KMS-11 (cell line): ENCODE measurements at regions not wholly inside any gene's neighbourhood (a gene's known extent, or its start where the extent isn't known, plus 50 kb on each side); places are given as distances from the start of the nearest gene placed in this dataset.

Experiments used
- H2AFZ ChIP-seq: fragments of 200-600 bp; sonication (generic); 2 replicates; pipeline ENCODE4 v1.6.1; 2016; ENCODE audit warnings: antibody characterized with exemption, mixed run types, low read depth
- H3K27ac ChIP-seq: fragments of 200-600 bp; sonication (generic); 2 replicates; pipeline ENCODE4 v1.6.1; 2016; ENCODE audit warnings: mild to moderate bottlenecking, mixed run types
- H3K27me3 ChIP-seq: fragments of 200-600 bp; sonication (generic); 2 replicates; pipeline ENCODE4 v1.6.1; 2017; ENCODE audit warnings: mild to moderate bottlenecking, low read depth, mixed run types, moderate library complexity; ENCODE audit not compliant: insufficient read depth
- H3K36me3 ChIP-seq: fragments of 200-600 bp; sonication (generic); 2 replicates; pipeline ENCODE4 v1.6.1; 2017; ENCODE audit warnings: mild to moderate bottlenecking, mixed run types; ENCODE audit not compliant: insufficient read depth
- H3K4me1 ChIP-seq: fragments of 200-600 bp; sonication (generic); 2 replicates; pipeline ENCODE4 v1.6.1; 2016; ENCODE audit warnings: mild to moderate bottlenecking, low read depth, mixed run types; ENCODE audit not compliant: poor library complexity, severe bottlenecking
- H3K4me2 ChIP-seq: fragments of 200-600 bp; sonication (generic); 2 replicates; pipeline ENCODE4 v1.7.0; 2016; ENCODE audit warnings: mild to moderate bottlenecking, mixed run types
- H3K4me3 ChIP-seq: fragments of 200-600 bp; sonication (generic); IDR thresholded peaks from 2 replicates; pipeline ENCODE4 v1.6.1; 2017; ENCODE audit warnings: low read depth, low read length, mixed read lengths; ENCODE audit not compliant: insufficient read depth
- H3K79me2 ChIP-seq: fragments of 200-600 bp; sonication (generic); 2 replicates; pipeline ENCODE4 v1.6.1; 2016; ENCODE audit warnings: low read depth, mixed run types; ENCODE audit not compliant: insufficient read depth
- H3K9ac ChIP-seq: fragments of 200-600 bp; sonication (generic); 2 replicates; pipeline ENCODE4 v1.6.1; 2016; ENCODE audit warnings: mild to moderate bottlenecking, mixed run types
- H4K20me1 ChIP-seq: fragments of 200-600 bp; sonication (generic); 2 replicates; pipeline ENCODE4 v1.6.1; 2016; ENCODE audit warnings: mild to moderate bottlenecking, mixed run types; ENCODE audit not compliant: insufficient read depth
- TF ChIP-seq, protein P1 (sequence below): fragments of 200-600 bp; sonication (generic); conservative IDR thresholded peaks from 2 replicates; pipeline ENCODE4 v1.6.1; 2017; ENCODE audit warnings: low read depth, mild to moderate bottlenecking, antibody characterized with exemption, low read length, moderate library complexity, mixed read lengths

DNA sequence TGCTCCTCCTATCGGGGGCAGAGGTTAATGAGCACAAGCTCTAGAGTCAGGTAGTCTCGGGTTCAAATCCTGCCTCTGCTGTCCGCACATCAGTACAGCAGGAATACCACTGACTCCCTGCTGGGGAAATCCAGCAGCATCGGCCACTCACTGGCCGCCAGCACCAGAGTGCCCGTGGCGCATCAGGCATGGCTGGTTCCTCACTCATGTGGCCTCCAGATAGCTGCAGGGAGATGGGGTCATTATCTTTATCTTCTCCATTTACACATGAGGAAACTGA is 137.6 kb upstream of the COL5A1 start:
- Histone ChIP-seq H3K4me3 (no peak overlapping the region), H3K27ac (no peak overlapping the region), H4K20me1 (no peaks in the 10 kb centered on the region), H3K36me3 (no peaks in the 10 kb centered on the region), H3K27me3 (peaks cover 22% of the 10 kb centered on the region; the same call in 1 of the 2 replicates), H3K79me2 (no peaks in the 10 kb centered on the region), H2AFZ (no peak overlapping the region), H3K4me2 (no peak overlapping the region), H3K4me1 (no peaks in the 10 kb centered on the region), H3K9ac (no peak overlapping the region)
- TF ChIP-seq, protein P1, sequence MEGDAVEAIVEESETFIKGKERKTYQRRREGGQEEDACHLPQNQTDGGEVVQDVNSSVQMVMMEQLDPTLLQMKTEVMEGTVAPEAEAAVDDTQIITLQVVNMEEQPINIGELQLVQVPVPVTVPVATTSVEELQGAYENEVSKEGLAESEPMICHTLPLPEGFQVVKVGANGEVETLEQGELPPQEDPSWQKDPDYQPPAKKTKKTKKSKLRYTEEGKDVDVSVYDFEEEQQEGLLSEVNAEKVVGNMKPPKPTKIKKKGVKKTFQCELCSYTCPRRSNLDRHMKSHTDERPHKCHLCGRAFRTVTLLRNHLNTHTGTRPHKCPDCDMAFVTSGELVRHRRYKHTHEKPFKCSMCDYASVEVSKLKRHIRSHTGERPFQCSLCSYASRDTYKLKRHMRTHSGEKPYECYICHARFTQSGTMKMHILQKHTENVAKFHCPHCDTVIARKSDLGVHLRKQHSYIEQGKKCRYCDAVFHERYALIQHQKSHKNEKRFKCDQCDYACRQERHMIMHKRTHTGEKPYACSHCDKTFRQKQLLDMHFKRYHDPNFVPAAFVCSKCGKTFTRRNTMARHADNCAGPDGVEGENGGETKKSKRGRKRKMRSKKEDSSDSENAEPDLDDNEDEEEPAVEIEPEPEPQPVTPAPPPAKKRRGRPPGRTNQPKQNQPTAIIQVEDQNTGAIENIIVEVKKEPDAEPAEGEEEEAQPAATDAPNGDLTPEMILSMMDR, result no peak

DNA sequence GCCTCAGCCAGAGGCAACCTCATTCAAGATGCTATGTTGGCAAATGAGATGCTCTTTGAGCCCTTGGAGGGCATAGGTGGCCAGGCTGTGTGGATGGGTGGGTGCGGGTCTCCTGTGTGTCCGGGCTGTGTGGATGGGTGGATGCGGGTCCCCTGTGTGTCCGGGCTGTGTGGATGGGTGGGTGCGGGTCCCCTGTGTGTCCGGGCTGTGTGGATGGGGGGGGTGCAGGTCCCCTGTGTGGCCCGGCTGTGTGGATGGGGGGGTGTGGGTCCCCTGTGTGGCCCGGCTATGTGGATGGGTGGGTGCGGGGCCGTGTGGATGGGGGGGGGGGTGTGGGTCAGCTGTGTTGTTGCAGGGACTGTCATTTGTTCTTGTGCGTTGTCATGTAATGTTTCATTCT is 136.6 kb upstream of the COL5A1 start:
- Histone ChIP-seq H4K20me1 (no peaks in the 10 kb centered on the region), H3K4me3 (no peak overlapping the region), H3K36me3 (no peaks in the 10 kb centered on the region), H3K79me2 (no peaks in the 10 kb centered on the region), H3K27ac (no peak overlapping the region), H3K9ac (no peak overlapping the region), H2AFZ (no peak overlapping the region), H3K27me3 (peaks cover 20% of the 10 kb centered on the region; the same call in 1 of the 2 replicates), H3K4me1 (no peaks in the 10 kb centered on the region), H3K4me2 (no peak overlapping the region)
- TF ChIP-seq, protein P1, result no peak

DNA sequence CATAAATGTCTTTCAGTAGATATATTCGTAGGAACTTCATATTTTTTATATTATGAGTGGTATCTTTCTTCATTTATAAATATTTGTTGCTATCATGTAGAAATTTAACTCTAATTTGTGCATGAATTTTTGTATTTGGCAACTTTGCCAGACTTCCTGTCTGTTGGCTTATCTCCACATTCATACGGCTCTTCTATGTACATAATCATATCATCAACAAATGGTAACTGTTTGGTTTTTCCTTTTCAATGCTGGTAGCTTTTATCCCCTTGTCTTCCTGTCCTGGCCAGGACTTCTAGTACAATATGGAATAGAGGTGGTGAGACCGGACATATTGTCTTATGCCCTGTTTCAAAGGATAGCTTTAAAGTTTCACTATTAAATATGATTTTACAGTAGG is 132.3 kb upstream of the COL5A1 start:
- no peak overlapping the region for H3K9ac ChIP-seq
- H4K20me1 ChIP-seq, result no peaks in the 10 kb centered on the region
- H2AFZ ChIP-seq, result no peak overlapping the region
- H3K79me2 ChIP-seq, result no peaks in the 10 kb centered on the region
- H3K36me3 ChIP-seq, result no peaks in the 10 kb centered on the region
- H3K4me1 ChIP-seq, result no peaks in the 10 kb centered on the region
- H3K4me3 ChIP-seq, result no peak overlapping the region
- no peak overlapping the region for H3K4me2 ChIP-seq
- TF ChIP-seq, protein P1, result no peak
- H3K27me3 ChIP-seq, result peaks cover 54% of the 10 kb centered on the region
- H3K27ac ChIP-seq, result no peak overlapping the region

DNA sequence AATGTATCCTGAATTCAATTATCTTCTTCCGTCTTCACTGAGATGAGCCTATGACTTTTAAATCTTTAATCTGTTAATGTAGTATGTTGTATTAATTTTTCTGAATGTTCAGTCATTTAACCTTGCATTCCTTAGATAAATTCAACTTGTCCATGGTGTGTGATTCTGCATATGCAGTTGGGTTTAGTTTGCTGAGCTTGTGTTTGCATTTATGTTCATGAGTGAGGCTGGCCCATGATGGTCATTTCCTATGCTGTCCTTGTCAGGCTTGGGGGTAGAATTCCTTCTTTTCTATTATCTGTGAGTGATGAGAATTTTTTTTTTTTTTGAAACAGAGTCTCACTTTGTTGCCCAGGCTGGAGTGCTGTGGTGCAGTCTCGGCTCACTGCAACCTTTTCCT is 131.8 kb upstream of the COL5A1 start:
- Histone ChIP-seq H3K4me2 (no peak overlapping the region), H4K20me1 (no peaks in the 10 kb centered on the region), H3K27ac (no peak overlapping the region), H2AFZ (no peak overlapping the region), H3K4me3 (no peak overlapping the region), H3K27me3 (peaks cover 59% of the 10 kb centered on the region), H3K36me3 (no peaks in the 10 kb centered on the region), H3K4me1 (no peaks in the 10 kb centered on the region), H3K79me2 (no peaks in the 10 kb centered on the region), H3K9ac (no peak overlapping the region)
- TF ChIP-seq, protein P1, result no peak

DNA sequence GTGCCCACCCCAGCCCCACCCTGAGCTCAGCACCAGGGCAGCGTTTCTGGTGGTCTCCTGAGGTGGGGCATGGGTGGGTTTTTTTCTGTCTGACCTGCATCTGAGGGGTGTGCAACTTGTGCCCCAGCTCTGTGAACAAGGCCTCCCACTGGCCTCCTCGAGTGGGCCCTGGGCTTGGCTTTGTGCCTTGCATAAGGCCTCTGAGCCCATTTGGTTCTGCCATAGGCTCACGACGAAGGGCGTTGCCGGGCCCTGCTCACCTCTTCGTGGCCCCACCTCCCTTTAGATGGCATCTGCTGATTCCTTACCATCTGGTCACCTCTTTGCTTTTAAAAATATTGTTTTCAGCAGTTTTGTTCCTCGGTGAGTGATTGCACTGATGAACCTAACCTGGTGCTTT is 127.1 kb upstream of the COL5A1 start:
- no peaks in the 10 kb centered on the region for H3K36me3 ChIP-seq
- H3K27ac ChIP-seq, result no peak overlapping the region
- H2AFZ ChIP-seq, result no peak overlapping the region
- H3K4me1 ChIP-seq, result no peaks in the 10 kb centered on the region
- TF ChIP-seq, protein P1, result no peak
- no peak overlapping the region for H3K9ac ChIP-seq
- H3K4me2 ChIP-seq, result no peak overlapping the region
- no peaks in the 10 kb centered on the region for H4K20me1 ChIP-seq
- peaks cover 80% of the 10 kb centered on the region for H3K27me3 ChIP-seq
- no peaks in the 10 kb centered on the region for H3K79me2 ChIP-seq
- H3K4me3 ChIP-seq, result no peak overlapping the region
